ENCODE measurements at regions not wholly inside any gene's neighbourhood (a gene's known extent, or its start where the extent isn't known, plus 50 kb on each side); places are given as distances from the start of the nearest gene placed in this dataset.

DNA sequence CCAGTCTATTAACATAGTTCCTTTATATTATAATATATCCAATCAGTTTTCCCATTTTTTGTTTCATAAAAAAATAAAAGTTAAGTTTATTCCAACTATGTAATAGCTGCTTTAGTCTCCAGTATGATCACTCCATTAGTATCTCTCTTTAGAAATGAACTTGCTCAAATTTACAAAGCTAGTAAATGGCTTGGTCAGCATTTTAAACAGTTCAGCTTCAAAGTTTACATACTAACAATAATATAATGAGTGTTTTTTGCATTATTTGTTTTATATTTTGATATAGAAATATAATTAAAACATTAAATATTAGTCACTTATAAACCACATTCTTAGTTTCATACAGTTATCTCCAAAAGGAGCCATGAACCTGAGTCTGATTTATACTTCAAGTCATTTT is 1073.8 kb downstream of the SLITRK5 start:
- TF ChIP-seq, protein P1, sequence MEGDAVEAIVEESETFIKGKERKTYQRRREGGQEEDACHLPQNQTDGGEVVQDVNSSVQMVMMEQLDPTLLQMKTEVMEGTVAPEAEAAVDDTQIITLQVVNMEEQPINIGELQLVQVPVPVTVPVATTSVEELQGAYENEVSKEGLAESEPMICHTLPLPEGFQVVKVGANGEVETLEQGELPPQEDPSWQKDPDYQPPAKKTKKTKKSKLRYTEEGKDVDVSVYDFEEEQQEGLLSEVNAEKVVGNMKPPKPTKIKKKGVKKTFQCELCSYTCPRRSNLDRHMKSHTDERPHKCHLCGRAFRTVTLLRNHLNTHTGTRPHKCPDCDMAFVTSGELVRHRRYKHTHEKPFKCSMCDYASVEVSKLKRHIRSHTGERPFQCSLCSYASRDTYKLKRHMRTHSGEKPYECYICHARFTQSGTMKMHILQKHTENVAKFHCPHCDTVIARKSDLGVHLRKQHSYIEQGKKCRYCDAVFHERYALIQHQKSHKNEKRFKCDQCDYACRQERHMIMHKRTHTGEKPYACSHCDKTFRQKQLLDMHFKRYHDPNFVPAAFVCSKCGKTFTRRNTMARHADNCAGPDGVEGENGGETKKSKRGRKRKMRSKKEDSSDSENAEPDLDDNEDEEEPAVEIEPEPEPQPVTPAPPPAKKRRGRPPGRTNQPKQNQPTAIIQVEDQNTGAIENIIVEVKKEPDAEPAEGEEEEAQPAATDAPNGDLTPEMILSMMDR (IDR thresholded peaks at IDR 0.05): no peak
- H3K36me3 ChIP-seq: no peaks in the 10 kb centered on the region

DNA sequence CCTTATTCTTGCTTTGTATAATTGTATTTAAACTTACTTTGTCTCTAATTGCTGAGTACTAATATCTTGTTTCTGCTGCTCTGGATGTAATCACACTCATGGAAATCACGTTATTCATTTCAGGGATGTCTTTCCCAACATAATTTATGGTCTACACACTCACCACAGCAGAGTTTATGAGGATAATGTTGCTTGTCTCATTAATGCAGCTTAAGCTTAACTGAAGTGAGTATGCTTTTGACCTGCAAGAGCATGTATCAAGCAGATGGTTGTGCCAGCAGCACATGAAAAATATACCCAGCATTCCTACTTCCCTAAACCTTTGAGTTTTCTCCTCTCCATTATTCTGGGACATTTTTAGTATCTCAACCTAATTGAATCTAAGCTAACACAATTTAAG is 1080.9 kb downstream of the SLITRK5 start:
- Histone ChIP-seq H3K4me3 (no peak overlapping the region), H3K36me3 (no peaks in the 10 kb centered on the region), H3K27ac (no peak overlapping the region), H3K4me1 (no peaks in the 10 kb centered on the region), H3K27me3 (no peaks in the 10 kb centered on the region), H3K9me3 (no peaks in the 10 kb centered on the region)
- TF ChIP-seq, protein P1 (IDR thresholded peaks at IDR 0.05): no peak
- DNase-seq (ENCODE audit: low spot score): no peak

More for the DNA sequence above, 1073.8 kb downstream of the SLITRK5 start:
- no peak overlapping the region for H3K4me3 ChIP-seq
- no peaks in the 10 kb centered on the region for H3K27me3 ChIP-seq
- H3K27ac ChIP-seq: no peak overlapping the region
- H3K4me1 ChIP-seq: no peaks in the 10 kb centered on the region
- H3K9me3 ChIP-seq: no peaks in the 10 kb centered on the region
- no peak for DNase-seq (ENCODE audit: low spot score)

DNA sequence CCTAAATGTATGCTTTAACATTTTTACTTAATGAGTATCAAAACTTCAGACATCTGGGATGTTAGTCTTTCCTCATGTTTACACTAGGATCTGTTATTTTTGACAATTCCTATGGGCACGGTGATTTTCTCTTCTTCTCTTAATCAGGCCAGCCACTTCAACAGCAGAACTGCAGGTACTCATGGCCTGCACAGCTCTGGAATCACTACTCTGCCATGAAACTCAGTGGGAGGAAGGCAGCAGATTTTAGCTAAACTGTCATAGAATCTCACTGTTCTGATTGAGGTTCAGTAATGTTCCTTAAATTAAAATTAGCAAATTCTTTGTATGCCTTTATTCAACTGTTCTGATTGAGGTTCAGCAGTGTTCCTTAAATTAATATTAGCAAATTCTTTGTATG is 1083.0 kb downstream of the SLITRK5 start:
- H3K9me3 ChIP-seq: no peaks in the 10 kb centered on the region
- no peaks in the 10 kb centered on the region for H3K27me3 ChIP-seq
- no peak overlapping the region for H3K27ac ChIP-seq
- DNase-seq (ENCODE audit: low spot score): no peak
- TF ChIP-seq, protein P1 (IDR thresholded peaks at IDR 0.05): no peak
- H3K4me3 ChIP-seq: no peak overlapping the region
- H3K36me3 ChIP-seq: no peaks in the 10 kb centered on the region
- H3K4me1 ChIP-seq: no peaks in the 10 kb centered on the region

DNA sequence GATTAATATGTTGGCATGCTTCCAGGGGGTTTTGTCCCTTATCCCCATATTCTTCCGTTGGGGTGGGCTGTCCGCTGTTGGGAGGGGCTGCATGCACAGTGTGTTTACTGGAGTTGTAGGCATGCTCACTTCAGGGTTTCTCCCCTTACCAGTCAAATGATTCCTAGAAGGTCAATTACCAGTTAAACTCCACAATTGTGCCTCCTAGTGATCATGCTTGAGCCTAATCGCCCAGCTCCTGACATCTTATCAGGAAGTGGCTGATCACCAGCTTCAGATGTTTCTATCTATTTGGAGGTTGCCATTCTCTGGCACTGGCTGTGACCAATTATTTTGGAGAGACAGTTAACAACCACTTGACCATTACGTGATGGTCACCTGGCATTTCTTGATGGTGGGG is 1090.0 kb downstream of the SLITRK5 start:
- Histone ChIP-seq H3K27ac (no peak overlapping the region), H3K27me3 (no peaks in the 10 kb centered on the region), H3K4me3 (no peak overlapping the region), H3K4me1 (no peaks in the 10 kb centered on the region), H3K9me3 (no peaks in the 10 kb centered on the region), H3K36me3 (no peaks in the 10 kb centered on the region)
- TF ChIP-seq, protein P1 (IDR thresholded peaks at IDR 0.05): no peak
- no peak for DNase-seq (ENCODE audit: low spot score)

DNA sequence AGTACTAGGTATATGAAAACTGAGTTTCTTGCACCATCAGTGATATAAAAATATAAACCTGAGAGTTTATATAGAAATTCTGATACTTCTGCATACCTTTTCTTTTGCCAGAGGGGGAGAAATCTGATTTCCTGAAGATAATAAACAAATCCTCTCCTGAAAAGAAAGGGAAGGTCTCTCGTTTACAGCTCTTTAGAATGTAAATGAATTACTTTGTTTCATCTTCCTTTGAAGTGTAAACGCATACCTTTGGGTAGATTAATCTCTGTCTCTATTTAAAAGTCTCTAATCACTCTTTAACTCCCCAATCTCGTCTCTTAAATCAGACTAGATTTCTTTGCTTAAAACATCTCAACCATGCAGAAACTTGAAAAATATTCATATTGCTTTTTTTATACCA is 1092.9 kb downstream of the SLITRK5 start:
- TF ChIP-seq, protein P1 (IDR thresholded peaks at IDR 0.05): no peak
- no peaks in the 10 kb centered on the region for H3K36me3 ChIP-seq
- DNase-seq (ENCODE audit: low spot score): no peak
- H3K27ac ChIP-seq: no peak overlapping the region
- no peak overlapping the region for H3K4me3 ChIP-seq
- no peaks in the 10 kb centered on the region for H3K4me1 ChIP-seq
- H3K9me3 ChIP-seq: no peaks in the 10 kb centered on the region
- no peaks in the 10 kb centered on the region for H3K27me3 ChIP-seq

DNA sequence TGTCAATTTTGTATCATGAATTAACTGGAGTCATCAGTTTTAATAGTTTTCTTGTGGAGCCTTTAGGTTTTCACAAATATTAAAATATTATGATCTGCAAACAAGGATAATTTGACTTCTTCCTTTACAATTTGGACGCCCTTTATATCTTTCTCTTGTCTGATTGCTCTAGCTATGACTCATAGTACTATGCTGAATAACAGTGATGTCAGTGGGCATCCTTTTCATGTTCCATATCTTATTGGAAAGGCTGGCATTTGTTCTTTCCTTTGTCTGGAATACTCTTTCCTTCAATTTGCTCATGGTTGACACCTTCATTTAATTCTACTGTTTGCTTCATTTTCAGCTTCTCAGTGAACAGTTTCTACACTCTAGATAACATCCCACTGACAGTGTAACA is 1129.3 kb downstream of the SLITRK5 start:
- Histone ChIP-seq H3K4me1 (no peaks in the 10 kb centered on the region), H3K4me3 (no peak overlapping the region), H3K9me3 (no peaks in the 10 kb centered on the region), H3K36me3 (no peaks in the 10 kb centered on the region), H3K27ac (no peak overlapping the region), H3K27me3 (no peaks in the 10 kb centered on the region)
- TF ChIP-seq, protein P1 (IDR thresholded peaks at IDR 0.05): no peak
- DNase-seq (ENCODE audit: low spot score): no peak

Measured in right atrium auricular region (tissue), 2 donors.